ENCODE measurements at regions not wholly inside any gene's neighbourhood (a gene's known extent, or its start where the extent isn't known, plus 50 kb on each side); places are given as distances from the start of the nearest gene placed in this dataset.

DNA sequence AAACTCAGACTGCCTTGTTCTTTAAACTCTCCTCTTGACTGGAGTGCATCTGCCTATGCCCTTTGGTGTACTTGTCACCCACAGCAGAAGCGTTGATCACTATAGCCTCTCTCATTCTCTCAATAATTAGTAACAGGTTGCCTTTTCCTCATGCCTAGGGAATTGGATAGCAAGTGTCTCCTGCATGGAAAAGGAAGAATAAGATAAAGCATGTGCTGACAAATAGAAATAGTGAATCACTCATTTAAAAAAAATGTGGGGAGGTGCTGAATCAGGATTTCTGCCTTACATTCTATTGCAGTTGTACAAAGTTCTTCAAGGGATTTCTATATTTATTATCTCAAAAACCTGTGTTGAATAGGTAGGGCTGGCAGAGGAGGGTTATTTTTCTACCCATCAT is 323.0 kb downstream of the TXNL1 start:
- no peaks in the 10 kb centered on the region for H3K36me3 ChIP-seq
- no peaks in the 10 kb centered on the region for H3K27me3 ChIP-seq
- H3K4me1 ChIP-seq, result no peaks in the 10 kb centered on the region
- H3K4me3 ChIP-seq, result no peak overlapping the region
- no peak overlapping the region for H3K27ac ChIP-seq
- WGBS, 2 donors, result 84 to 91% methylated on average over 1 of the region's 1 CpG
- no peak for TF ChIP-seq EP300 (IDR thresholded peaks at IDR 0.05)
- TF ChIP-seq, protein P1, sequence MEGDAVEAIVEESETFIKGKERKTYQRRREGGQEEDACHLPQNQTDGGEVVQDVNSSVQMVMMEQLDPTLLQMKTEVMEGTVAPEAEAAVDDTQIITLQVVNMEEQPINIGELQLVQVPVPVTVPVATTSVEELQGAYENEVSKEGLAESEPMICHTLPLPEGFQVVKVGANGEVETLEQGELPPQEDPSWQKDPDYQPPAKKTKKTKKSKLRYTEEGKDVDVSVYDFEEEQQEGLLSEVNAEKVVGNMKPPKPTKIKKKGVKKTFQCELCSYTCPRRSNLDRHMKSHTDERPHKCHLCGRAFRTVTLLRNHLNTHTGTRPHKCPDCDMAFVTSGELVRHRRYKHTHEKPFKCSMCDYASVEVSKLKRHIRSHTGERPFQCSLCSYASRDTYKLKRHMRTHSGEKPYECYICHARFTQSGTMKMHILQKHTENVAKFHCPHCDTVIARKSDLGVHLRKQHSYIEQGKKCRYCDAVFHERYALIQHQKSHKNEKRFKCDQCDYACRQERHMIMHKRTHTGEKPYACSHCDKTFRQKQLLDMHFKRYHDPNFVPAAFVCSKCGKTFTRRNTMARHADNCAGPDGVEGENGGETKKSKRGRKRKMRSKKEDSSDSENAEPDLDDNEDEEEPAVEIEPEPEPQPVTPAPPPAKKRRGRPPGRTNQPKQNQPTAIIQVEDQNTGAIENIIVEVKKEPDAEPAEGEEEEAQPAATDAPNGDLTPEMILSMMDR (IDR thresholded peaks at IDR 0.05), result no peak
- TF ChIP-seq POLR2A (IDR thresholded peaks at IDR 0.05), result no peak
- no peak for TF ChIP-seq POLR2AphosphoS5 (IDR thresholded peaks at IDR 0.05)
- no peaks in the 10 kb centered on the region for H3K9me3 ChIP-seq
- DNase-seq, result no peak
- intact Hi-C loops (cut with DNase I), result no loop called here

DNA sequence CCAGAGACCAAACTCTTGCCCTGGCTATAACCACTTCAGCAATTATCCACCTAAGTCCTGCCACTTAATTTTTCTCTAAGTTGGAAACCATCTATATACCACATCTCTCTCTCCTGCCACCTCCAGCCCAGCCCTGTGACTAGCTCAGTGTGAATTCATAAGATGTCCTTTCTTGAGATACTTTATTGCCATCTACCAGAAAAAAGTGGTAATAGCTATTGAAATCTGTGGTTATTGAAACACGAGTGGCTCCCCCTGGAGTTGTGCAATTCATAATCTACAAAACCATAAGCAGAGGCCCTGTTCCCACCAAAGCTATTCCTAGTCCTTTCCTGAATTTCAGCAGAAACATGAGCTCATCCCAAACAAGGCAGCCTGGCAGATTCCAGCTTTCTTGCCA is 324.0 kb downstream of the TXNL1 start:
- no peak for DNase-seq
- no peak overlapping the region for H3K4me3 ChIP-seq
- 70 to 72% methylated on average over 1 of the region's 1 CpG for WGBS, 2 donors
- H3K27ac ChIP-seq, result no peak overlapping the region
- H3K4me1 ChIP-seq, result no peaks in the 10 kb centered on the region
- H3K36me3 ChIP-seq, result no peaks in the 10 kb centered on the region
- TF ChIP-seq EP300 (IDR thresholded peaks at IDR 0.05) (no peak), POLR2A (IDR thresholded peaks at IDR 0.05) (no peak), POLR2AphosphoS5 (IDR thresholded peaks at IDR 0.05) (no peak)
- TF ChIP-seq, protein P1 (IDR thresholded peaks at IDR 0.05), result no peak
- intact Hi-C loops (cut with DNase I), result no loop called here
- no peaks in the 10 kb centered on the region for H3K27me3 ChIP-seq
- no peaks in the 10 kb centered on the region for H3K9me3 ChIP-seq

- no peaks in the 10 kb centered on the region for H3K9me3 ChIP-seq
- TF ChIP-seq, protein P1 (IDR thresholded peaks at IDR 0.05), result no peak
- TF ChIP-seq EP300 (IDR thresholded peaks at IDR 0.05) (no peak), POLR2A (IDR thresholded peaks at IDR 0.05) (no peak), POLR2AphosphoS5 (IDR thresholded peaks at IDR 0.05) (no peak)
- DNase-seq, result no peak
- no peak overlapping the region for H3K4me3 ChIP-seq
- no peak overlapping the region for H3K27ac ChIP-seq
- H3K36me3 ChIP-seq, result no peaks in the 10 kb centered on the region
- H3K27me3 ChIP-seq, result no peaks in the 10 kb centered on the region
- whole genome bisulfite sequencing, 2 donors, result 71 to 74% methylated on average over 5 of the region's 5 CpGs
- no peaks in the 10 kb centered on the region for H3K4me1 ChIP-seq
- intact Hi-C loops (cut with DNase I), result no loop called here
Observed at GRCh38 chr18:56312551-56313335, 325.6 kb downstream of the TXNL1 start.

DNA sequence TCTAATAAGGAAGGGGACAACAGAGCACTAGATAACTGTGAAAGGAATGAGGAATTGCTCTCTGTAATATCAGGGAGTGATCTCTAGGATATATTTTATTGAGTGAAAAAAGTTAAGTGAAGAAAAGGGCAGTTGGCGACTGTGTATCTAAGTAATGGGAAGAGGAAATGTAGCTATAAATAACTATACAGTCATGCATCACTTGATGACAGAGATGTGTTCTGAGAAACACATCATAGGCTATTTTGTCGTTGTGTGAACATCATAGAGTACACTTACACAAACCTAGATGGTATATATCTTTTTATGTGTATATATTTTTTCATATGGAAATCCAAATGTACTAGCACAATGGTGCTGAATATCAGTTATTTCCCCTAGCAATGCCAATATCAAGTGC is 329.3 kb downstream of the TXNL1 start:
- intact Hi-C loops (cut with DNase I), result no loop called here
- Histone ChIP-seq H3K36me3 (no peaks in the 10 kb centered on the region), H3K4me1 (no peaks in the 10 kb centered on the region), H3K9me3 (no peaks in the 10 kb centered on the region), H3K4me3 (no peak overlapping the region), H3K27ac (no peak overlapping the region), H3K27me3 (no peaks in the 10 kb centered on the region)
- no peak for TF ChIP-seq POLR2AphosphoS5 (IDR thresholded peaks at IDR 0.05)
- no peak for DNase-seq
- WGBS, 2 donors, result 48 to 69% methylated on average over 2 of the region's 2 CpGs

GRCh38 chr18:56307354-56308170 is 330.8 kb downstream of the TXNL1 start:
- intact Hi-C loops (cut with DNase I), result no loop called here
- H3K4me1 ChIP-seq, result no peaks in the 10 kb centered on the region

More at GRCh38 chr18:56307354-56308170, 330.8 kb downstream of the TXNL1 start:
- no peaks in the 10 kb centered on the region for H3K27me3 ChIP-seq
- H3K4me3 ChIP-seq, result no peak overlapping the region
- 53 to 71% methylated on average over 4 of the region's 4 CpGs for WGBS, 2 donors
- no peaks in the 10 kb centered on the region for H3K9me3 ChIP-seq
- TF ChIP-seq, protein P1 (IDR thresholded peaks at IDR 0.05), result no peak
- TF ChIP-seq EP300 (IDR thresholded peaks at IDR 0.05), result no peak
- TF ChIP-seq POLR2AphosphoS5 (IDR thresholded peaks at IDR 0.05), result no peak
- TF ChIP-seq POLR2A (IDR thresholded peaks at IDR 0.05), result no peak
- H3K36me3 ChIP-seq, result no peaks in the 10 kb centered on the region
- no peak for DNase-seq
- H3K27ac ChIP-seq, result no peak overlapping the region

All from sigmoid colon (tissue), 6 donors.